ENCODE measurements at regions not wholly inside any gene's neighbourhood (a gene's known extent, or its start where the extent isn't known, plus 50 kb on each side); places are given as distances from the start of the nearest gene placed in this dataset.

DNA sequence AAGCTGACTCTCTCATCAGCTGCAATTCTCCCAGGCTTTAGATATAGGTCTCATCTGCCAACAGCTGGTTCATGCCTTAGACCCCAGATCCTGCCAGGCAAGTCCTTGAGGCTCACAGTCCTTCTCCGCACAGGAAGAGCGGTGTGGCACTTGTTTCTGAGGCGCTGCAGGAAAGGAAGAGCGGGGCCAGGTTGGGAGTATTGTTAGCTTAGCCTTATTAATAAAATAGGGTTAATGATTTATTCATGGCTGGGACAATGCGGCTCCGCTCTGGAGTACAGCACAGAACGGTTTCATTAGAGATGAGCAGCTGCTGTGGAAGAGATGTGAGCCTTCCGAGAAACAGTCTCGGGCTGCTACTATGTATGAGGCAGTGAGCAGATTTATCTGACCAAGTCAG, 78.1 kb downstream of the FZD1 start:
- Histone ChIP-seq H3K4me1 (ENCODE audit: control insufficient read depth in 1 of 2, insufficient read depth in 2 of 2, low read length in 2 of 2) (no peaks in the 10 kb centered on the region), H3K4me3 (replicated peaks in 1 of 2; ENCODE audit: low read depth in 1 of 2, low read length in 2 of 2) (no peak overlapping the region), H4K20me1 (ENCODE audit: insufficient read depth) (no peaks in the 10 kb centered on the region), H3K9me2 (ENCODE audit: insufficient read depth) (no peaks in the 10 kb centered on the region), H3K27me3 (ENCODE audit: insufficient read depth, low read length) (peaks cover 43% of the 10 kb centered on the region), H3K79me2 (ENCODE audit: insufficient read depth, low read length) (no peaks in the 10 kb centered on the region), H3K4me2 (ENCODE audit: low read length) (no peak overlapping the region), H3K27ac (ENCODE audit: low read depth, low read length) (no peak overlapping the region), H3K9me3 (ENCODE audit: control insufficient read depth in 1 of 2, insufficient read depth in 1 of 2, low read depth in 1 of 2, low read length in 2 of 2) (no peaks in the 10 kb centered on the region), H3K36me3 (ENCODE audit: control insufficient read depth in 1 of 2, insufficient read depth in 2 of 2, low read length in 2 of 2) (no peaks in the 10 kb centered on the region), H2AFZ (ENCODE audit: low read depth, low read length, poor library complexity, severe bottlenecking) (no peak overlapping the region), H3K9ac (ENCODE audit: low read length) (no peak overlapping the region)
- intact Hi-C loops (cut with micrococcal nuclease) = no loop called here
- RAD21 ChIA-PET (ENCODE audit: low non-redundant PET in 1 of 2, low total read pairs in 2 of 2, uncharacterized antibody in 2 of 2, unreplicated experiment in 2 of 2) = no interaction called here
- no TSS peak for BruUV-seq (replicated peaks)
- DNase-seq (ENCODE audit: low read depth, low spot score) = no peak
- TF ChIP-seq, protein P1, sequence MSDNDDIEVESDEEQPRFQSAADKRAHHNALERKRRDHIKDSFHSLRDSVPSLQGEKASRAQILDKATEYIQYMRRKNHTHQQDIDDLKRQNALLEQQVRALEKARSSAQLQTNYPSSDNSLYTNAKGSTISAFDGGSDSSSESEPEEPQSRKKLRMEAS (IDR thresholded peaks at IDR 0.05) = no peak
- no peak for TF ChIP-seq TCF7L2 (IDR thresholded peaks at IDR 0.05; ENCODE audit: borderline replicate concordance, extremely low read depth, insufficient read depth, insufficient read length)
- TF ChIP-seq ZNF274 (IDR thresholded peaks at IDR 0.05; ENCODE audit: low read depth, low read length) = no peak
- no peak for TF ChIP-seq CEBPB (IDR thresholded peaks at IDR 0.05; ENCODE audit: low read depth)
- TF ChIP-seq RAD21 (IDR thresholded peaks at IDR 0.05; ENCODE audit: low read depth) = no peak
- no peak for TF ChIP-seq SP1 (IDR thresholded peaks at IDR 0.05; ENCODE audit: low read depth)
- no peak for TF ChIP-seq YY1 (IDR thresholded peaks at IDR 0.05; ENCODE audit: extremely low read depth, insufficient replicate concordance, low read depth, low read length)
- TF ChIP-seq ZFX (IDR thresholded peaks at IDR 0.05) = no peak
- TF ChIP-seq POLR2A (IDR thresholded peaks at IDR 0.05; ENCODE audit: borderline replicate concordance, extremely low read depth, insufficient read depth, insufficient read length) = no peak
- TF ChIP-seq POLR2AphosphoS5 (IDR thresholded peaks at IDR 0.05; ENCODE audit: low read depth, low read length) = no peak
- TF ChIP-seq SRF (IDR thresholded peaks at IDR 0.05; ENCODE audit: low read depth) = no peak
- no peak for TF ChIP-seq EGR1 (IDR thresholded peaks at IDR 0.05; ENCODE audit: low read depth)
- no peak for TF ChIP-seq EZH2 (IDR thresholded peaks at IDR 0.05)
- no peak for TF ChIP-seq EZH2phosphoT487 (IDR thresholded peaks at IDR 0.05; ENCODE audit: borderline replicate concordance)
- no peak for TF ChIP-seq ELF1 (IDR thresholded peaks at IDR 0.05; ENCODE audit: borderline replicate concordance, low read depth)
- no peak for TF ChIP-seq SIN3A (IDR thresholded peaks at IDR 0.05; ENCODE audit: low read depth)
- TF ChIP-seq JUND (IDR thresholded peaks at IDR 0.05) = no peak
- CTCF ChIA-PET = no interaction called here
- no peak for ATAC-seq
- POLR2A ChIA-PET = no interaction called here
